HEK293T (cell line): ENCODE measurements at regions not wholly inside any gene's neighbourhood (a gene's known extent, or its start where the extent isn't known, plus 50 kb on each side); places are given as distances from the start of the nearest gene placed in this dataset.

Experiments
- CTBP1 ChIP-seq: fragments of 450-650 bp; IDR thresholded peaks from 2 replicates; pipeline ENCODE4 v1.6.1; 2016; ENCODE audit warnings: borderline replicate concordance
- FOXA1 ChIP-seq: fragments of 450-650 bp; IDR thresholded peaks from 2 replicates; pipeline ENCODE4 v1.6.1; 2016; ENCODE audit warnings: mild to moderate bottlenecking
- FOXM1 ChIP-seq: fragments of 450-650 bp; IDR thresholded peaks from 2 replicates; pipeline ENCODE4 v1.6.1; 2017; ENCODE audit warnings: mild to moderate bottlenecking, borderline replicate concordance
- HDGF ChIP-seq: fragments of 450-650 bp; IDR thresholded peaks from 2 replicates; pipeline ENCODE4 v1.6.1; 2017; ENCODE audit warnings: antibody characterized with exemption, borderline replicate concordance
- L3MBTL2 ChIP-seq: fragments of 450-650 bp; conservative IDR thresholded peaks from 2 replicates; pipeline ENCODE4 v1.6.1; 2016; ENCODE audit warnings: mild to moderate bottlenecking
- SP1 ChIP-seq: fragments of 450-650 bp; IDR thresholded peaks from 2 replicates; pipeline ENCODE4 v1.6.1; 2017
- SUZ12 ChIP-seq: fragments of 450-650 bp; IDR thresholded peaks from 2 replicates; pipeline ENCODE4 v1.6.1; 2016; ENCODE audit warnings: mild to moderate bottlenecking
- TF ChIP-seq, protein P1 (sequence below): fragments of 450-650 bp; IDR thresholded peaks from 2 replicates; pipeline ENCODE4 v1.6.1; 2016

- TF ChIP-seq SP1 (no peak), HDGF (no peak), SUZ12 (no peak), FOXM1 (no peak), FOXA1 (no peak), L3MBTL2 (no peak), CTBP1 (no peak)
- TF ChIP-seq, protein P1, sequence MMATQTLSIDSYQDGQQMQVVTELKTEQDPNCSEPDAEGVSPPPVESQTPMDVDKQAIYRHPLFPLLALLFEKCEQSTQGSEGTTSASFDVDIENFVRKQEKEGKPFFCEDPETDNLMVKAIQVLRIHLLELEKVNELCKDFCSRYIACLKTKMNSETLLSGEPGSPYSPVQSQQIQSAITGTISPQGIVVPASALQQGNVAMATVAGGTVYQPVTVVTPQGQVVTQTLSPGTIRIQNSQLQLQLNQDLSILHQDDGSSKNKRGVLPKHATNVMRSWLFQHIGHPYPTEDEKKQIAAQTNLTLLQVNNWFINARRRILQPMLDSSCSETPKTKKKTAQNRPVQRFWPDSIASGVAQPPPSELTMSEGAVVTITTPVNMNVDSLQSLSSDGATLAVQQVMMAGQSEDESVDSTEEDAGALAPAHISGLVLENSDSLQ, result no peak
Measured at GRCh38 chr3:72655723-72656122, 192.5 kb downstream of the SHQ1 start.
